ENCODE measurements at regions not wholly inside any gene's neighbourhood (a gene's known extent, or its start where the extent isn't known, plus 50 kb on each side); places are given as distances from the start of the nearest gene placed in this dataset.

DNA sequence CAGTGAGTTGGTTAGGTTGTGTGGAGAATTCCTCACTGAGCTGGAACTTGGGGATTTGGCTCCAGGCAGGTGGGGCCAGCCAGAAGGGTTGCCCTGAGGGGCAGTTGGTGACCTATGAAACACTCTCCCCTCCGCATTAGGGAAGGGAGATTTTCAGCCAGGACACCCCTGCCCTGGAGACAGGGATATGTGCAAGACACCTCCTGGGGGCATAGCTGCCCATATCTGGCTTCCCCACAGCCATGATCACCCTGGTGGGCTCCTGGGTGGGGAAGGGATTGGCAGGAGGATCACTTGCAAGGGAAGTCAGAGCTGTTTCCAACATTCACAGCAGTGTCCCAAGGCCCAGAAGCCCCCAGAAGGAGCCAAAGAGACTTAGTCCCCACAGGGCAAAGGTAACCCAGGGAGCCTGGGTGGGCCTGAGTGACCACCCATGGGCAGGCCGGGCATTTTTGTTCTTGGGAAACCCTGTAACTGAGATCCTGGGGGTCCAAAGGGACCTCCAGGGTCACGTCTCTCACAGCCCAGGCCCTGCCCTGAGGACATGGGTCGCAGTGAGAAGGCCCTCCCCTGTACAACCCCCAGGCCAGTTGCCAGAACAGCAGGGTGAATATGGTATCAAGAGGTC lies 145.8 kb downstream of the MRPL14 start:
- no peak for TF ChIP-seq ARNT (IDR thresholded peaks at IDR 0.05)
- no peak for TF ChIP-seq SP1 (IDR thresholded peaks at IDR 0.05)
- no peak for TF ChIP-seq FOXM1 (IDR thresholded peaks at IDR 0.05; ENCODE audit: borderline replicate concordance)
- no peak for TF ChIP-seq LEF1 (IDR thresholded peaks at IDR 0.05; ENCODE audit: borderline replicate concordance)
